ENCODE measurements at regions not wholly inside any gene's neighbourhood (a gene's known extent, or its start where the extent isn't known, plus 50 kb on each side); places are given as distances from the start of the nearest gene placed in this dataset.

GRCh38 chr16:85362443-85362842 is 250.2 kb upstream of the CIBAR2 start:
- DNase-seq (no peak), ATAC-seq (replicated peaks in 1 of 2) (no peak)
- no peaks in the 10 kb centered on the region for H3K27me3 Mint-ChIP-seq (ENCODE audit: low read depth)
- no peaks in the 10 kb centered on the region for H3K9me3 Mint-ChIP-seq
- H3K4me3 Mint-ChIP-seq, result no peak overlapping the region
- no peaks in the 10 kb centered on the region for H3K4me1 Mint-ChIP-seq (ENCODE audit: low read depth)
- no peaks in the 10 kb centered on the region for H3K36me3 Mint-ChIP-seq (ENCODE audit: insufficient read depth in 2 of 2)
- no peak overlapping the region for H3K27ac Mint-ChIP-seq

GRCh38 chr16:85363427-85363826 is 249.7 kb upstream of the GSE1 start:
- no peaks in the 10 kb centered on the region for H3K9me3 Mint-ChIP-seq
- no peak for DNase-seq
- H3K27me3 Mint-ChIP-seq (ENCODE audit: low read depth), result no peaks in the 10 kb centered on the region
- H3K36me3 Mint-ChIP-seq (ENCODE audit: insufficient read depth in 2 of 2), result no peaks in the 10 kb centered on the region
- H3K27ac Mint-ChIP-seq, result no peak overlapping the region
- no peaks in the 10 kb centered on the region for H3K4me1 Mint-ChIP-seq (ENCODE audit: low read depth)
- ATAC-seq (replicated peaks in 1 of 2), result no peak
- H3K4me3 Mint-ChIP-seq, result no peak overlapping the region

DNA sequence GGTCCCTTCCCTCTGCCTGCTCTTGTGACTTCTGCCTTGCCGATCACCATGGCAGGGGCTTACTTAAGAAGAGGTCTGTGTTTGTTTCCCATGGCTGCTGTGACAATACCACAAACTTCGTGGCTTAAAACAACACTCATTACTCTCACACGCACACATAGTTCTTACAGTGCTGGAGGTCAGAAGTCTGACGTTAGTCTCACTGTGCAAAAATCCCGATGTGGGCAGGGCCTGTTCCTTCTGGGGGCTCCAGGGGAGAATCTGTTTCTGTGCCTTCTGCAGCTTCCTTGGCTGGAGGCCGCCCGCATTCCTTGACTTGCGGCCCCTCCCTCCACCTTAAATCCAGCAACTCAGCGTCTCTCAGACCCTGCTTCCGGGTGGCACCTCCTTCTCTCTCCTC is 249.2 kb upstream of the GSE1 start:
- DNase-seq, result no peak
- ATAC-seq (replicated peaks in 1 of 2), result no peak

GRCh38 chr16:85364323-85365040 is 248.6 kb upstream of the GSE1 start:
- ATAC-seq (replicated peaks in 1 of 2), result no peak
- Mint-ChIP-seq H3K4me3 (no peak overlapping the region), H3K4me1 (ENCODE audit: low read depth) (no peaks in the 10 kb centered on the region), H3K27ac (no peak overlapping the region), H3K27me3 (ENCODE audit: low read depth) (no peaks in the 10 kb centered on the region), H3K9me3 (no peaks in the 10 kb centered on the region), H3K36me3 (ENCODE audit: insufficient read depth in 2 of 2) (no peaks in the 10 kb centered on the region)
- DNase-seq, result no peak

More for the DNA sequence above, 249.2 kb upstream of the GSE1 start:
- no peak overlapping the region for H3K4me3 Mint-ChIP-seq
- H3K36me3 Mint-ChIP-seq (ENCODE audit: insufficient read depth in 2 of 2), result no peaks in the 10 kb centered on the region
- H3K27ac Mint-ChIP-seq, result no peak overlapping the region
- no peaks in the 10 kb centered on the region for H3K4me1 Mint-ChIP-seq (ENCODE audit: low read depth)
- no peaks in the 10 kb centered on the region for H3K9me3 Mint-ChIP-seq
- H3K27me3 Mint-ChIP-seq (ENCODE audit: low read depth), result no peaks in the 10 kb centered on the region

DNA sequence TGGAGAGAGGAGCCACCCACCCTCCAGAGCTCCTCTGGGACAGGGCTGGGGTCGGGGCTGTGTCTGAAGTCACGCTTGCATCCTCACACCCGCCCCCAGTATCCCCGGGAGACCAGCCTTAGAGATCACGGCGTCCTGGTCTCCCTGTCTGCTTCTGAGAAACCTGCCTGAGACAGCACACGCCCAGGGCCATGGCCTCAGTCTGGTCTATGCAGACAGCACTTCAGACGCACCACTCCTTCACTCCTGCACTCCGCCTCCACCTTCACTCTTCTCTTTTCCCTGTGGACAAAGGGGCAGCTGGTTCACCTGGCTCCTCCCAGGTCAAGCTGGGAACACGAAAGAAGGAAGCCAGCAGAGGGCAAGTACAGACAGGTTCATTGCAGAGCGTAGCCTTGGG is 248.0 kb upstream of the GSE1 start:
- Mint-ChIP-seq H3K27me3 (ENCODE audit: low read depth) (no peaks in the 10 kb centered on the region), H3K27ac (no peak overlapping the region), H3K9me3 (no peaks in the 10 kb centered on the region), H3K4me1 (ENCODE audit: low read depth) (no peaks in the 10 kb centered on the region), H3K4me3 (no peak overlapping the region), H3K36me3 (ENCODE audit: insufficient read depth in 2 of 2) (no peaks in the 10 kb centered on the region)
- ATAC-seq (replicated peaks in 1 of 2), result no peak
- no peak for DNase-seq

DNA sequence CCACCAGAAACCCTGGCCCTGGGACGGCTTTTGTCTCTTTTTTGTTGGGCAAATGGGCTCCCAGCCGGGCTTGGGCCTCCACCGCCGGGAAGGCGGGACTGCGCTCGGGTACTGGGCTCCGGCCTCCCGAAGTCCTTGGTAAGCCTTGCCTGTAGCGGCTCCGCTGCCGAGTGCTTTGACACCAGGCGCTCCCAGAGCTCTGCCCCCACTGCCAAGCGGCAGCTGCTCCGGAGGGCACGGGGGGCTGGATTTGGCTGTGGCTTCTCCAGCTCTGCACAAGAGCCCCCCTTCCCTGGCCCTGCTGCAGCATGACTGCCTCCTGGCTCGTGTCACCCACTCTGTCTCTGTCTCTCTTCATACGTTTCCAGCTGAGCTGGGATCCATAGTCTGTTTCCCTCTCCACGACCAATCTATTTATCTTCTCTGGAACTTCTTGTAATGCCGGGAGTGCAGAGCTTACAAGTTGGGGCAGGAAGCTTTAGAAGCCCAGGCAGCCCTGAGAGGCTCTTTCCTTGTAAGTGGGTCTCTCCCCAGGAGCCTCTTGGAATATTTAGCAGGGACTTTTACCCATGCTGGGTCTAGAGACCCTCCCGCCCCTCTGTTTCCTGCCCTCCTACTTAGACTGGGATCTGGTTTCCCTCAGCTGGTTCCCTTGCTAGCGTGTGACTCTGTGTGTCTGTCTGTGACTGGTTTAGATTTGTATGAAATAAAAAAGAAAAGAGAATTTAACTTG is 246.9 kb upstream of the GSE1 start:
- ATAC-seq (replicated peaks in 1 of 2) (no peak), DNase-seq (no peak)
- Mint-ChIP-seq H3K4me3 (no peak overlapping the region), H3K27ac (no peak overlapping the region), H3K27me3 (ENCODE audit: low read depth) (no peaks in the 10 kb centered on the region), H3K9me3 (no peaks in the 10 kb centered on the region), H3K4me1 (ENCODE audit: low read depth) (no peaks in the 10 kb centered on the region), H3K36me3 (ENCODE audit: insufficient read depth in 2 of 2) (no peaks in the 10 kb centered on the region)

- no peaks in the 10 kb centered on the region for H3K9me3 Mint-ChIP-seq
- H3K27ac Mint-ChIP-seq, result no peak overlapping the region
- H3K4me1 Mint-ChIP-seq (ENCODE audit: low read depth), result peaks cover 3% of the 10 kb centered on the region
- no peak for DNase-seq
- H3K27me3 Mint-ChIP-seq (ENCODE audit: low read depth), result no peaks in the 10 kb centered on the region
- H3K36me3 Mint-ChIP-seq (ENCODE audit: insufficient read depth in 2 of 2), result no peaks in the 10 kb centered on the region
- H3K4me3 Mint-ChIP-seq, result no peak overlapping the region
- ATAC-seq (replicated peaks in 1 of 2), result no peak
Measured at GRCh38 chr16:85367485-85367884, 245.6 kb upstream of the GSE1 start.

DNA sequence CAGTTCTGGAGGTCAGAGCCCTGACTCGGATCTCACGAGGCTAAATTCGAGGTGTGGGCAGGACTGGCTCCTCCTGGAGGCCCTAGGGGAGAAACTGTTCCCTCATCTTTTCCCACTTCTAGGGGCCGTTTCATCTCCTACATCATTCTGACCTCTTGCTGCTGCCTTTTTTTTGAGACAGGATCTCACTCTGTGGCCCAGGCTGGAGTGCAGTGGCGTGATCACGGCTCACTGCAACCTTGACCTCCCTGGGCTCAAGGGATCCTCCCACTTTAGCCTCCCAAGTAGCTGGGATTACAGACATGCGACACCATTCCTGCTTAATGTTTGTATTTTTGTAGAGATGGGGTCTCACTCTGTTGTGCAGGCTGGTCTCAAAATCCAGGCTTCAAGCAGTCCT is 244.1 kb upstream of the GSE1 start:
- ATAC-seq (replicated peaks in 1 of 2) (no peak), DNase-seq (no peak)
- no peak overlapping the region for H3K27ac Mint-ChIP-seq
- peaks cover 13% of the 10 kb centered on the region for H3K4me1 Mint-ChIP-seq (ENCODE audit: low read depth)
- H3K27me3 Mint-ChIP-seq (ENCODE audit: low read depth), result no peaks in the 10 kb centered on the region
- no peak overlapping the region for H3K4me3 Mint-ChIP-seq
- no peaks in the 10 kb centered on the region for H3K9me3 Mint-ChIP-seq
- no peaks in the 10 kb centered on the region for H3K36me3 Mint-ChIP-seq (ENCODE audit: insufficient read depth in 2 of 2)

DNA sequence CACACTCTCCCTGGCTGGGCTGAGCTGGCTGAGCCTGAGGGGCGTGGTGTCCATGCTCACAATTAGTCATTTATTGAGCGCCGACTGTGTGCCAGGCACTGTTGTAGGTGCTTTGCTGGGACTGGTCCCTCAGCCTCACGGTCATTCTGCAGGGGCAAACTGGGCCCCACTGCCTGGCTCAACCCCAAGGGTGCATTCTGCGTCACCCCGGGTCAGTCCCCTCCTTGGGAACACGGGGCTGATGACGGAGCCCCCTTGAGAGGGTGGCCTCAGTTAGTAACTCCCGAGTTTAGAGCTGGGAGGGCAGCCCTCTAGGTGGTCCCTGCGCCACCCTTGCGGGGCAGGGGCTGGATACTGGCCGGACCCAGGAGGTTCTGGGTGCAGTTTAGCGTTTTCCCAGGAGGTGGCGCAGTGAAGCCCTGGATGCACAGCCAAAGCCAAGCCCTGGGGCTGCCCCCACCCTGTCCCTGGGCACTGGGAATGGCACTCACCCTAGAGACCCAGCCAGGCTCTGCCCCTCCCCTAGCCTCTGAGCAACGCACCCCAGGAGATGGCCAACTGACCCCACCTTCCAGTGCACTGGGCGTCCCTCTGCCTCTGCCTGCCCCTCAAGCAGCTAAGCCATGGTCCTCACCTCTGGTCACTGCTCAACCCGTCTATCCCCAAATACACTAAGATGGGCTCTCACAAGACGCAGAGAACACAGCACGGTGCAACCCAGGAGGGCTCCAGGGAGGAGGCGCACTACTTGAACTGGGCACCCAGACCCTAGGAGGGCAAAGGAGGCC is 243.2 kb upstream of the GSE1 start:
- H3K27ac Mint-ChIP-seq, result no peak overlapping the region
- no peaks in the 10 kb centered on the region for H3K27me3 Mint-ChIP-seq (ENCODE audit: low read depth)
- no peaks in the 10 kb centered on the region for H3K9me3 Mint-ChIP-seq
- ATAC-seq (replicated peaks in 1 of 2), result peak; percentile 36 to 38
- H3K36me3 Mint-ChIP-seq (ENCODE audit: insufficient read depth in 2 of 2), result no peaks in the 10 kb centered on the region
- peaks cover 13% of the 10 kb centered on the region for H3K4me1 Mint-ChIP-seq (ENCODE audit: low read depth)
- DNase-seq, result peak; percentile 61
- H3K4me3 Mint-ChIP-seq, result no peak overlapping the region

- Mint-ChIP-seq H3K36me3 (ENCODE audit: insufficient read depth in 2 of 2) (no peaks in the 10 kb centered on the region), H3K27ac (no peak overlapping the region), H3K9me3 (no peaks in the 10 kb centered on the region), H3K4me3 (no peak overlapping the region), H3K4me1 (ENCODE audit: low read depth) (peaks cover 13% of the 10 kb centered on the region), H3K27me3 (ENCODE audit: low read depth) (no peaks in the 10 kb centered on the region)
- no peak for ATAC-seq (replicated peaks in 1 of 2)
- DNase-seq, result no peak
Measured at GRCh38 chr16:85370543-85370880, 242.6 kb upstream of the GSE1 start.

GRCh38 chr16:85370881-85371651 is 242.1 kb upstream of the GSE1 start:
- Mint-ChIP-seq H3K27me3 (ENCODE audit: low read depth) (no peaks in the 10 kb centered on the region), H3K4me1 (ENCODE audit: low read depth) (peaks cover 13% of the 10 kb centered on the region), H3K36me3 (ENCODE audit: insufficient read depth in 2 of 2) (no peaks in the 10 kb centered on the region), H3K4me3 (no peak overlapping the region), H3K27ac (no peak overlapping the region), H3K9me3 (no peaks in the 10 kb centered on the region)
- DNase-seq (no peak), ATAC-seq (replicated peaks in 1 of 2) (no peak)

- no peaks in the 10 kb centered on the region for H3K9me3 Mint-ChIP-seq
- ATAC-seq (replicated peaks in 1 of 2) (no peak), DNase-seq (no peak)
- no peak overlapping the region for H3K27ac Mint-ChIP-seq
- H3K4me3 Mint-ChIP-seq, result no peak overlapping the region
- no peaks in the 10 kb centered on the region for H3K36me3 Mint-ChIP-seq (ENCODE audit: insufficient read depth in 2 of 2)
- peaks cover 13% of the 10 kb centered on the region for H3K4me1 Mint-ChIP-seq (ENCODE audit: low read depth)
- no peaks in the 10 kb centered on the region for H3K27me3 Mint-ChIP-seq (ENCODE audit: low read depth)
Measured at GRCh38 chr16:85371948-85372347, 241.2 kb upstream of the GSE1 start.

All from activated T-cell treated with anti-CD3 and anti-CD28 coated beads, Interleukin-2, amount 50 U/mL, for 72 hours (primary cell).